ENCODE measurements at regions not wholly inside any gene's neighbourhood (a gene's known extent, or its start where the extent isn't known, plus 50 kb on each side); places are given as distances from the start of the nearest gene placed in this dataset.

DNA sequence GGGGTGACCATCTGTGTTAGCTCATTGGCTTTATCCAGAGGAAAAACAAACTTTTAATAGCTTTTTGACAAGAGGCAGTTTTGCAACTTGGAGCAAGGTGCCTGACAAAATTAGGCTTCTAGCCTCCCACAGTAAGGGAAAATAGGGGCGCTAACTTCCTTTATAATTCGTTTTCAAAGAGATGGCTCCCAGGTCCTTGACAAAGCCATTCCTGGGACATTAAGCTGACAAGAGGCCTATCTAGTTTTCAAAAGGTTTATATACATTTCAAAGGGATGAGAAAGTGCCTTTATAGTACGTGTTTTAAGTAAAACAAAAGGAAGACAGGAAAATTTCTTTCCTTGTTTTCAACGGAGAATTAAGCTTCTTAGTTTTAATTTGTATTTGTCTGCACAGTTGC lies 159.4 kb upstream of the GCFC2 start:
- Histone ChIP-seq H3K27me3 (no peaks in the 10 kb centered on the region), H3K27ac (no peak overlapping the region), H3K9me3 (no peaks in the 10 kb centered on the region), H3K4me3 (no peak overlapping the region), H3K36me3 (ENCODE audit: low read depth, missing control alignments) (no peaks in the 10 kb centered on the region), H3K4me1 (no peaks in the 10 kb centered on the region)
- intact Hi-C loops (cut with DNase I; ENCODE audit: low total_unique reads), result no loop called here
- TF ChIP-seq, protein P1, sequence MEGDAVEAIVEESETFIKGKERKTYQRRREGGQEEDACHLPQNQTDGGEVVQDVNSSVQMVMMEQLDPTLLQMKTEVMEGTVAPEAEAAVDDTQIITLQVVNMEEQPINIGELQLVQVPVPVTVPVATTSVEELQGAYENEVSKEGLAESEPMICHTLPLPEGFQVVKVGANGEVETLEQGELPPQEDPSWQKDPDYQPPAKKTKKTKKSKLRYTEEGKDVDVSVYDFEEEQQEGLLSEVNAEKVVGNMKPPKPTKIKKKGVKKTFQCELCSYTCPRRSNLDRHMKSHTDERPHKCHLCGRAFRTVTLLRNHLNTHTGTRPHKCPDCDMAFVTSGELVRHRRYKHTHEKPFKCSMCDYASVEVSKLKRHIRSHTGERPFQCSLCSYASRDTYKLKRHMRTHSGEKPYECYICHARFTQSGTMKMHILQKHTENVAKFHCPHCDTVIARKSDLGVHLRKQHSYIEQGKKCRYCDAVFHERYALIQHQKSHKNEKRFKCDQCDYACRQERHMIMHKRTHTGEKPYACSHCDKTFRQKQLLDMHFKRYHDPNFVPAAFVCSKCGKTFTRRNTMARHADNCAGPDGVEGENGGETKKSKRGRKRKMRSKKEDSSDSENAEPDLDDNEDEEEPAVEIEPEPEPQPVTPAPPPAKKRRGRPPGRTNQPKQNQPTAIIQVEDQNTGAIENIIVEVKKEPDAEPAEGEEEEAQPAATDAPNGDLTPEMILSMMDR (IDR thresholded peaks at IDR 0.05), result no peak
- TF ChIP-seq POLR2A (IDR thresholded peaks at IDR 0.05), result no peak
- 55 to 62% methylated on average over 4 of the region's 4 CpGs for WGBS, 2 donors
- DNase-seq, result no peak

GRCh38 chr2:75865702-75866101 lies 155.0 kb upstream of the GCFC2 start:
- intact Hi-C loops (cut with DNase I; ENCODE audit: low total_unique reads), result no loop called here
- Histone ChIP-seq H3K4me1 (no peaks in the 10 kb centered on the region), H3K9me3 (no peaks in the 10 kb centered on the region), H3K4me3 (no peak overlapping the region), H3K36me3 (ENCODE audit: low read depth, missing control alignments) (no peaks in the 10 kb centered on the region), H3K27me3 (no peaks in the 10 kb centered on the region), H3K27ac (no peak overlapping the region)
- WGBS, 2 donors, result 71 to 80% methylated on average over 8 of the region's 8 CpGs
- DNase-seq, result no peak
- no peak for TF ChIP-seq POLR2A (IDR thresholded peaks at IDR 0.05)
- TF ChIP-seq, protein P1 (IDR thresholded peaks at IDR 0.05), result no peak

DNA sequence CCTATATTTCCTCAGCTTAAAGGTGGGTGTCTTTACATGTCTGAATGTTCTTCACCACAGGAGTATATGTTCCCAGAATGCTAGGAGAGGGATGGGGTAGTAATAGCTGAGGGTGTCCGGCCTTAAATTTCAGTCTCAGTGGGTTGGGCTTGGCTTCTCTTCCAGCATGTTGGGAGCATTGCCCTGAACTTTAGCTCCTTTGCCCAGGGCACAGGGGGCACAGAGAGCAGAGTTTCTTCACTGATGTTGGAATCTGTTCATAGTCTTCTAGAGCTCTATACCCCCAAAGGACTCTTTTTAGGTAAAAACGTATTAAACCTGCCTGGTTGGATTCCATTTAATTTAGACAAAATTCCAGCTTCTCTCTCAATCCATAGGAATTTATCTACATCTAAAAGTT lies 154.4 kb upstream of the GCFC2 start:
- H3K27me3 ChIP-seq, result no peaks in the 10 kb centered on the region
- DNase-seq, result no peak
- H3K9me3 ChIP-seq, result no peaks in the 10 kb centered on the region
- TF ChIP-seq POLR2A (IDR thresholded peaks at IDR 0.05), result no peak
- TF ChIP-seq, protein P1 (IDR thresholded peaks at IDR 0.05), result no peak
- intact Hi-C loops (cut with DNase I; ENCODE audit: low total_unique reads), result no loop called here
- no peak overlapping the region for H3K27ac ChIP-seq
- no peaks in the 10 kb centered on the region for H3K36me3 ChIP-seq (ENCODE audit: low read depth, missing control alignments)
- H3K4me3 ChIP-seq, result no peak overlapping the region
- 85 to 92% methylated on average over 2 of the region's 2 CpGs for WGBS, 2 donors
- no peaks in the 10 kb centered on the region for H3K4me1 ChIP-seq

GRCh38 chr2:75862547-75862946 lies 151.8 kb upstream of the GCFC2 start:
- H3K36me3 ChIP-seq (ENCODE audit: low read depth, missing control alignments), result no peaks in the 10 kb centered on the region
- H3K27me3 ChIP-seq, result no peaks in the 10 kb centered on the region
- no peaks in the 10 kb centered on the region for H3K9me3 ChIP-seq
- TF ChIP-seq, protein P1 (IDR thresholded peaks at IDR 0.05), result no peak
- no peak for TF ChIP-seq POLR2A (IDR thresholded peaks at IDR 0.05)
- 73 to 85% methylated on average over 3 of the region's 3 CpGs for WGBS, 2 donors
- intact Hi-C loops (cut with DNase I; ENCODE audit: low total_unique reads), result no loop called here
- no peak overlapping the region for H3K27ac ChIP-seq
- no peak overlapping the region for H3K4me3 ChIP-seq
- no peaks in the 10 kb centered on the region for H3K4me1 ChIP-seq
- DNase-seq, result no peak

- no peak for DNase-seq
- no peak overlapping the region for H3K4me3 ChIP-seq
These were observed 142.7 kb upstream of the GCFC2 start for GRCh38 chr2:75853436-75853835.

More at GRCh38 chr2:75853436-75853835, 142.7 kb upstream of the GCFC2 start:
- Histone ChIP-seq H3K27me3 (no peaks in the 10 kb centered on the region), H3K4me1 (no peaks in the 10 kb centered on the region), H3K36me3 (ENCODE audit: low read depth, missing control alignments) (no peaks in the 10 kb centered on the region), H3K27ac (no peak overlapping the region), H3K9me3 (no peaks in the 10 kb centered on the region)
- TF ChIP-seq, protein P1 (IDR thresholded peaks at IDR 0.05), result no peak
- no peak for TF ChIP-seq POLR2A (IDR thresholded peaks at IDR 0.05)
- intact Hi-C loops (cut with DNase I; ENCODE audit: low total_unique reads), result no loop called here
